ENCODE measurements at regions not wholly inside any gene's neighbourhood (a gene's known extent, or its start where the extent isn't known, plus 50 kb on each side); places are given as distances from the start of the nearest gene placed in this dataset.

DNA sequence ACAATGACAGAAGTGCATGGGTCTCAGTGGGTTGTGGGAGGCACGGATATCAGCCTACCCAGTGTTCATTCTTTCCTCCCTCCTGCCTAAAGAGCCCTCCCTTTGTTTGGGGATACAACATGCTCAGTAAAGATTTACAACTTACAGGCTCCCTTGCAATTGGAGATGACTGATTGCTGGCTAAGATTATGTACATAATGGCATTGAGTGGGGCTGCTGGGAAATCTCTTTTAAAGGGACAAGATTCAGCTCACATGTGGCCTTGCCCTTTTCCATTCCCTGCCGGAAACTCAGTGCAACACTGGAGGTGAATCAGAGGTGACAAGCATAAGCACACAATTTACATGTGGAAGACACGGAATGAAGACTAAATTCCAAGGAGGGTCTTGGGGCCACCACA is 83.7 kb upstream of the CHRM3 start:
- FAIRE-seq, result no peak
- Histone ChIP-seq H3K79me2 (ENCODE audit: control insufficient read depth, insufficient read depth, low read length) (no peaks in the 10 kb centered on the region), H3K4me2 (ENCODE audit: insufficient read depth, low read length) (no peak overlapping the region), H3K27me3 (ENCODE audit: control insufficient read depth in 2 of 2, insufficient read depth in 2 of 2, low read length in 2 of 2) (no peaks in the 10 kb centered on the region), H2AFZ (ENCODE audit: low read depth, low read length) (no peak overlapping the region), H4K20me1 (replicated peaks; ENCODE audit: control insufficient read depth, extremely low read depth, insufficient read depth, low read length) (no peaks in the 10 kb centered on the region), H3K27ac (ENCODE audit: insufficient read depth, low read depth, low read length) (no peak overlapping the region), H3K4me3 (replicated peaks in 1 of 3; ENCODE audit: insufficient read depth in 1 of 3, low read depth in 1 of 3, low read length in 3 of 3) (no peak overlapping the region), H3K9ac (replicated peaks; ENCODE audit: extremely low read depth, insufficient read depth, low read length) (no peak overlapping the region), H3K36me3 (ENCODE audit: control insufficient read depth in 2 of 2, extremely low read depth in 1 of 2, insufficient read depth in 2 of 2, low read length in 2 of 2) (no peaks in the 10 kb centered on the region), H3K9me1 (replicated peaks; ENCODE audit: control insufficient read depth, extremely low read depth, insufficient read depth, low read length) (no peaks in the 10 kb centered on the region), H3K9me3 (replicated peaks; ENCODE audit: control insufficient read depth, insufficient read depth, low read length) (peaks cover 2% of the 10 kb centered on the region), H3K4me1 (ENCODE audit: control insufficient read depth, extremely low read depth, insufficient read depth, low read length) (no peaks in the 10 kb centered on the region)
- intact Hi-C loops (cut with micrococcal nuclease), result no loop called here
- BruUV-seq (replicated peaks), result no TSS peak
- CTCF ChIA-PET, result no interaction called here
- no peak for DNase-seq (ENCODE audit: low read depth, low spot score)
- dilution Hi-C loops (cut with MboI; ENCODE audit: extremely low pct_ligation_motif_present, low sequenced_read_pairs), result no loop called here
- POLR2A ChIA-PET, result no interaction called here
- TF ChIP-seq MYC (IDR thresholded peaks at IDR 0.05; ENCODE audit: low read depth, low read length) (no peak), POLR2AphosphoS5 (IDR thresholded peaks at IDR 0.05; ENCODE audit: insufficient read depth, low read depth, low read length) (no peak), JUN (IDR thresholded peaks at IDR 0.05; ENCODE audit: borderline replicate concordance, insufficient read depth, insufficient read length, low read depth) (no peak), GATA2 (IDR thresholded peaks at IDR 0.05; ENCODE audit: insufficient read depth, insufficient read length, low read depth, low read length) (no peak), POLR2A (IDR thresholded peaks at IDR 0.05; ENCODE audit: low read depth, low read length) (no peak), CTCF (IDR thresholded peaks at IDR 0.05; ENCODE audit: extremely low read depth in 1 of 2, insufficient read depth in 1 of 2, low read depth in 1 of 2, low read length in 2 of 2) (no peak), EZH2 (IDR thresholded peaks at IDR 0.05; ENCODE audit: borderline replicate concordance, low read depth, low read length, severe bottlenecking) (no peak), FOS (IDR thresholded peaks at IDR 0.05; ENCODE audit: borderline replicate concordance, insufficient read depth, low read length) (no peak)
- TF ChIP-seq, protein P1, sequence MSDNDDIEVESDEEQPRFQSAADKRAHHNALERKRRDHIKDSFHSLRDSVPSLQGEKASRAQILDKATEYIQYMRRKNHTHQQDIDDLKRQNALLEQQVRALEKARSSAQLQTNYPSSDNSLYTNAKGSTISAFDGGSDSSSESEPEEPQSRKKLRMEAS (IDR thresholded peaks at IDR 0.05; ENCODE audit: insufficient read depth, insufficient read length), result no peak

Data from endothelial cell of umbilical vein (primary cell).